Activated T-cell treated with anti-CD3 and anti-CD28 coated beads, Interleukin-2, amount 50 U/mL, for 4 hours (primary cell): ENCODE measurements at regions not wholly inside any gene's neighbourhood (a gene's known extent, or its start where the extent isn't known, plus 50 kb on each side); places are given as distances from the start of the nearest gene placed in this dataset.

Source experiments
- ATAC-seq, 2 donors: fragments of 200-7000 bp; cut with Tn5 transposase; one replicate each; pipeline ENCODE4 v1.10.0; 2021
- DNase-seq: peaks from one replicate; pipeline ENCODE4 v3.0.0-alpha.2; 2020
- H3K27me3 Mint-ChIP-seq: one replicate; pipeline ENCODE4 v1.8.0; 2021; ENCODE audit warnings: low read depth, mixed read lengths
- H3K36me3 Mint-ChIP-seq: one replicate; pipeline ENCODE4 v1.8.0; 2022; ENCODE audit warnings: mixed read lengths; ENCODE audit not compliant: insufficient read depth
- H3K4me1 Mint-ChIP-seq: one replicate; pipeline ENCODE4 v1.8.0; 2021; ENCODE audit warnings: low read depth, mixed read lengths
- H3K4me3 Mint-ChIP-seq: one replicate; pipeline ENCODE4 v1.8.0; 2021; ENCODE audit warnings: mild to moderate bottlenecking, moderate library complexity, mixed read lengths
- H3K9me3 Mint-ChIP-seq: one replicate; pipeline ENCODE4 v1.8.0; 2021; ENCODE audit warnings: mixed read lengths

- H3K9me3 Mint-ChIP-seq = peaks cover 9% of the 10 kb centered on the region
- no peak overlapping the region for H3K4me3 Mint-ChIP-seq
- no peaks in the 10 kb centered on the region for H3K27me3 Mint-ChIP-seq
- H3K36me3 Mint-ChIP-seq = no peaks in the 10 kb centered on the region
- ATAC-seq (no peak), DNase-seq (no peak)
- H3K4me1 Mint-ChIP-seq = no peaks in the 10 kb centered on the region
Observed at GRCh38 chr11:70834984-70835560, 417.3 kb downstream of the SHANK2 start.

- Mint-ChIP-seq H3K4me1 (no peaks in the 10 kb centered on the region), H3K36me3 (no peaks in the 10 kb centered on the region), H3K4me3 (no peak overlapping the region), H3K9me3 (peaks cover 9% of the 10 kb centered on the region), H3K27me3 (no peaks in the 10 kb centered on the region)
- DNase-seq (no peak), ATAC-seq (no peak)
Observed at GRCh38 chr11:70836071-70836470, 416.3 kb downstream of the SHANK2 start.

GRCh38 chr11:70838198-70838597, 414.2 kb downstream of the SHANK2 start:
- no peak for DNase-seq
- H3K36me3 Mint-ChIP-seq = no peaks in the 10 kb centered on the region
- peaks cover 3% of the 10 kb centered on the region for H3K27me3 Mint-ChIP-seq
- no peaks in the 10 kb centered on the region for H3K4me1 Mint-ChIP-seq
- H3K4me3 Mint-ChIP-seq = no peak overlapping the region
- no peak for ATAC-seq
- H3K9me3 Mint-ChIP-seq = peaks cover 9% of the 10 kb centered on the region

GRCh38 chr11:70839851-70840250, 412.5 kb downstream of the SHANK2 start:
- Mint-ChIP-seq H3K36me3 (no peaks in the 10 kb centered on the region), H3K4me3 (no peak overlapping the region), H3K4me1 (no peaks in the 10 kb centered on the region), H3K9me3 (peaks cover 9% of the 10 kb centered on the region), H3K27me3 (peaks cover 10% of the 10 kb centered on the region)
- no peak for ATAC-seq
- no peak for DNase-seq

GRCh38 chr11:70841264-70841663, 411.1 kb downstream of the SHANK2 start:
- H3K4me1 Mint-ChIP-seq = no peaks in the 10 kb centered on the region
- H3K4me3 Mint-ChIP-seq = no peak overlapping the region
- no peak for DNase-seq
- peaks cover 9% of the 10 kb centered on the region for H3K9me3 Mint-ChIP-seq
- H3K27me3 Mint-ChIP-seq = peaks cover 10% of the 10 kb centered on the region
- H3K36me3 Mint-ChIP-seq = no peaks in the 10 kb centered on the region
- ATAC-seq = no peak

GRCh38 chr11:70842256-70842655, 410.1 kb downstream of the SHANK2 start:
- Mint-ChIP-seq H3K4me1 (no peaks in the 10 kb centered on the region), H3K4me3 (no peak overlapping the region), H3K36me3 (no peaks in the 10 kb centered on the region), H3K27me3 (peaks cover 10% of the 10 kb centered on the region), H3K9me3 (peaks cover 9% of the 10 kb centered on the region)
- ATAC-seq (no peak), DNase-seq (no peak)

- DNase-seq (no peak), ATAC-seq (no peak)
- H3K4me3 Mint-ChIP-seq = no peak overlapping the region
- H3K36me3 Mint-ChIP-seq = no peaks in the 10 kb centered on the region
- peaks cover 9% of the 10 kb centered on the region for H3K9me3 Mint-ChIP-seq
- no peaks in the 10 kb centered on the region for H3K4me1 Mint-ChIP-seq
- peaks cover 11% of the 10 kb centered on the region for H3K27me3 Mint-ChIP-seq
Observed at GRCh38 chr11:70842701-70843100, 409.7 kb downstream of the SHANK2 start.

- peaks cover 11% of the 10 kb centered on the region for H3K27me3 Mint-ChIP-seq
Observed at GRCh38 chr11:70843906-70844305, 408.5 kb downstream of the SHANK2 start.

GRCh38 chr11:70844387-70844786, 408.0 kb downstream of the SHANK2 start:
- no peaks in the 10 kb centered on the region for H3K36me3 Mint-ChIP-seq
- no peaks in the 10 kb centered on the region for H3K4me1 Mint-ChIP-seq
- no peak for ATAC-seq
- no peak overlapping the region for H3K4me3 Mint-ChIP-seq
- DNase-seq = no peak
- H3K9me3 Mint-ChIP-seq = no peaks in the 10 kb centered on the region
- H3K27me3 Mint-ChIP-seq = peaks cover 11% of the 10 kb centered on the region

More at GRCh38 chr11:70843906-70844305, 408.5 kb downstream of the SHANK2 start:
- H3K4me1 Mint-ChIP-seq = no peaks in the 10 kb centered on the region
- ATAC-seq (no peak), DNase-seq (no peak)
- H3K4me3 Mint-ChIP-seq = no peak overlapping the region
- no peaks in the 10 kb centered on the region for H3K9me3 Mint-ChIP-seq
- H3K36me3 Mint-ChIP-seq = no peaks in the 10 kb centered on the region

- no peak for DNase-seq
- H3K4me3 Mint-ChIP-seq = no peak overlapping the region
- H3K9me3 Mint-ChIP-seq = no peaks in the 10 kb centered on the region
- no peaks in the 10 kb centered on the region for H3K4me1 Mint-ChIP-seq
- H3K27me3 Mint-ChIP-seq = peaks cover 11% of the 10 kb centered on the region
- no peaks in the 10 kb centered on the region for H3K36me3 Mint-ChIP-seq
- ATAC-seq = no peak
Observed at GRCh38 chr11:70845591-70846041, 406.8 kb downstream of the SHANK2 start.

GRCh38 chr11:70846781-70847655, 405.4 kb downstream of the SHANK2 start:
- no peaks in the 10 kb centered on the region for H3K36me3 Mint-ChIP-seq
- ATAC-seq = no peak
- no peak for DNase-seq
- peaks cover 9% of the 10 kb centered on the region for H3K27me3 Mint-ChIP-seq
- no peaks in the 10 kb centered on the region for H3K9me3 Mint-ChIP-seq
- no peak overlapping the region for H3K4me3 Mint-ChIP-seq
- H3K4me1 Mint-ChIP-seq = no peaks in the 10 kb centered on the region

GRCh38 chr11:70848243-70848750, 404.1 kb downstream of the SHANK2 start:
- no peak overlapping the region for H3K4me3 Mint-ChIP-seq

GRCh38 chr11:70849031-70849430, 403.3 kb downstream of the SHANK2 start:
- Mint-ChIP-seq H3K36me3 (no peaks in the 10 kb centered on the region), H3K27me3 (peaks cover 6% of the 10 kb centered on the region), H3K4me1 (no peaks in the 10 kb centered on the region), H3K9me3 (no peaks in the 10 kb centered on the region), H3K4me3 (no peak overlapping the region)
- no peak for DNase-seq
- no peak for ATAC-seq

More at GRCh38 chr11:70848243-70848750, 404.1 kb downstream of the SHANK2 start:
- Mint-ChIP-seq H3K36me3 (no peaks in the 10 kb centered on the region), H3K4me1 (no peaks in the 10 kb centered on the region), H3K27me3 (peaks cover 8% of the 10 kb centered on the region), H3K9me3 (no peaks in the 10 kb centered on the region)
- ATAC-seq (no peak), DNase-seq (no peak)

- Mint-ChIP-seq H3K9me3 (no peaks in the 10 kb centered on the region), H3K4me1 (no peaks in the 10 kb centered on the region), H3K36me3 (no peaks in the 10 kb centered on the region), H3K4me3 (no peak overlapping the region), H3K27me3 (peaks cover 5% of the 10 kb centered on the region)
- no peak for ATAC-seq
- DNase-seq = no peak
Observed at GRCh38 chr11:70851308-70851707, 401.1 kb downstream of the SHANK2 start.

- H3K4me3 Mint-ChIP-seq = no peak overlapping the region
- DNase-seq (no peak), ATAC-seq (no peak)
- no peaks in the 10 kb centered on the region for H3K36me3 Mint-ChIP-seq
- no peaks in the 10 kb centered on the region for H3K9me3 Mint-ChIP-seq
- no peaks in the 10 kb centered on the region for H3K4me1 Mint-ChIP-seq
- peaks cover 5% of the 10 kb centered on the region for H3K27me3 Mint-ChIP-seq
Observed at GRCh38 chr11:70851907-70852306, 400.5 kb downstream of the SHANK2 start.
